ENCODE measurements at regions not wholly inside any gene's neighbourhood (a gene's known extent, or its start where the extent isn't known, plus 50 kb on each side); places are given as distances from the start of the nearest gene placed in this dataset.

GRCh38 chrY:7888506-7888905 lies 977.0 kb upstream of the AMELY start:
- TF ChIP-seq CTCF (IDR thresholded peaks at IDR 0.05) (no peak), POLR2A (IDR thresholded peaks at IDR 0.05) (no peak)
